Activated naive CD4-positive, alpha-beta T cell treated with anti-CD3 and anti-CD28 coated beads, Interleukin-2, amount 10 ng/mL, durations not matched to agents 7 days and 5 days (primary cell): ENCODE measurements at regions not wholly inside any gene's neighbourhood (a gene's known extent, or its start where the extent isn't known, plus 50 kb on each side); places are given as distances from the start of the nearest gene placed in this dataset.
"Not testable (repeated sequence)": the region's sequence is repeated elsewhere in the genome, so short reads cannot be mapped to it uniquely, and the experiment has no call there.

Source experiments
- CTCF ChIA-PET: fragments of 350-600 bp; sonication (Branson Sonifier 250); formaldehyde crosslinking; loops from one replicate; lab custom pipeline; 2021; ENCODE audit warnings: antibody characterized with exemption; lab: Charles Lee
- DNase-seq: peaks from one replicate; pipeline ENCODE4 v3.0.0-alpha.2; 2020
- H3K27ac Mint-ChIP-seq: one replicate; pipeline ENCODE4 v1.8.0; 2021; ENCODE audit warnings: mild to moderate bottlenecking, moderate library complexity, mixed read lengths
- H3K27me3 Mint-ChIP-seq: one replicate; pipeline ENCODE4 v1.8.0; 2021; ENCODE audit warnings: mild to moderate bottlenecking, mixed read lengths
- H3K36me3 Mint-ChIP-seq: one replicate; pipeline ENCODE4 v1.8.0; 2021; ENCODE audit warnings: mixed read lengths
- H3K4me1 Mint-ChIP-seq: one replicate; pipeline ENCODE4 v1.8.0; 2021; ENCODE audit warnings: mixed read lengths
- H3K4me3 Mint-ChIP-seq: one replicate; pipeline ENCODE4 v1.8.0; 2021; ENCODE audit warnings: mild to moderate bottlenecking, moderate library complexity, mixed read lengths
- H3K9me3 Mint-ChIP-seq: one replicate; pipeline ENCODE4 v1.8.0; 2021; ENCODE audit warnings: mixed read lengths

DNA sequence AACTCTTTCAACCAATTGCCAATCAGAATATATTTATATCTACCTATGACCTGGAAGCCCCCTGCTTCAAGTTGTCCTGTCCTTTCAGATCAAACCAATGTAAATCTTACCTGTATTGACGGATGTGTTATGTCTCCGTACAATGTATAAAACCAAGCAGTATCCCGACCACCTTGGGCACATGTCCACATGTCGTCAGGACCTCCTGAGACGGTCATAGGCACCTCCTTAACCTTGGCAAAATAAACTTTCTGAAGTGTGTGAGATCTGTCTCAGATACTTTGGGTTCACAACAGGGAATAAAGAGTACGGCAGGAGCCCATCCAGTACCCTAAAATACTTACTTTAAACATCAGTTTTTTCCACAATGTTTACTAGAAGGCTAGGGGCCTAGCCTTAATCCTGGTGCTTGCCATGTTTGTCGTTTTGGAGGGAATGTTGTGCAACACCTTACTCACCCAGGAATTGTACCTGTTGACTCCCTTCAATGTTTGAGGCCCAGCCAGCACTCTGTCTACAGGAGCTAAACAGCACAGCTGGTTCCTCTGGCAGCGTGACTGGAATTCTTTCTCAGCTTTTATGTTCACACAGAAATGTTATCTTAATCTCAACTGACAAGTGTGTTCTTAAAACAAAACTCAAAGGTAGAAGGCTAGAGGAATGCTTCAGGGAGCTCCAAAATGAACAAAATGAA, 90.8 kb upstream of the USP25 start:
- Mint-ChIP-seq H3K27ac (no peak overlapping the region), H3K36me3 (no peaks in the 10 kb centered on the region), H3K4me1 (no peaks in the 10 kb centered on the region), H3K27me3 (no peaks in the 10 kb centered on the region), H3K9me3 (no peaks in the 10 kb centered on the region), H3K4me3 (no peak overlapping the region)
- DNase-seq, result no peak
- CTCF ChIA-PET, result no interaction called here

DNA sequence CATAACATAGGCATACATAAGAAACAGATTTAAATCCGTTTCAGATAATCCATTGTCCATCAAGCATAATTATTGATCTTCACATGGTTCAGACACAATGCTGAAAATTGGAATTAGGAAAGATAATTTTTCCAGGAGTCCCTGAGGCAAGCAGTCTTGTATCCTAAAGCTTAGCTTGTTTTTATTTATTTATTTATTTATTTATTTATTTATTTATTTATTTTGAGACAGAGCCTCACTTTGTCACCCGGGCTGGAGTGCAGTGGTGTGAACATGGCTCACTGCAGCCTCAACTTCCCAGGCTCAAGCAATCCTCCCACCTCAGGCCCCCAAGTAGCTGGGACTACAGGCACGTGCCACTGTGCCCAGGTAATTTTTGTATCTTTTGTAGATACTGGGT, 89.7 kb upstream of the USP25 start:
- DNase-seq, CTCF ChIA-PET, H3K27ac Mint-ChIP-seq, H3K27me3 Mint-ChIP-seq, H3K9me3 Mint-ChIP-seq, H3K4me1 Mint-ChIP-seq, H3K36me3 Mint-ChIP-seq, H3K4me3 Mint-ChIP-seq: not testable (repeated sequence)

DNA sequence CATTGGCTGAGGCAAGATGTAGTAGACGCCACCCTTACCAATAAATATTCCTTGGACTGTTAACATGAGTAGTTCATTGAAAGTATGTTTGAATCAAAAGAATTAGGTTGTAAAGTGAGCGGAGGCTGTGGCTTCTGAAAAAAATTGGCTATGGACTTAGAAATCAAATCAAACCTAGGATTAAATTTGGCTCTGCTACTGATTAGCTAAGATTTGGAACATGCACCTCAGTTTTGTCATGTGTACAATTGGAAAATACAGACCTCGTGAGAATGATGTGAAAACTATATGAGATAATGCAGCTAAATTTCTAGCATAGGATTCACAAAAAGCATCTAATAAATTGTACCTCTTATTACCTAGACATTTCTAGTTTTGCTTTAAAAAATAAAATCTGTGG, 85.3 kb upstream of the USP25 start:
- CTCF ChIA-PET, result no interaction called here
- Mint-ChIP-seq H3K27me3 (peaks cover 4% of the 10 kb centered on the region), H3K4me3 (no peak overlapping the region), H3K4me1 (no peaks in the 10 kb centered on the region), H3K27ac (no peak overlapping the region), H3K36me3 (no peaks in the 10 kb centered on the region), H3K9me3 (no peaks in the 10 kb centered on the region)
- no peak for DNase-seq

DNA sequence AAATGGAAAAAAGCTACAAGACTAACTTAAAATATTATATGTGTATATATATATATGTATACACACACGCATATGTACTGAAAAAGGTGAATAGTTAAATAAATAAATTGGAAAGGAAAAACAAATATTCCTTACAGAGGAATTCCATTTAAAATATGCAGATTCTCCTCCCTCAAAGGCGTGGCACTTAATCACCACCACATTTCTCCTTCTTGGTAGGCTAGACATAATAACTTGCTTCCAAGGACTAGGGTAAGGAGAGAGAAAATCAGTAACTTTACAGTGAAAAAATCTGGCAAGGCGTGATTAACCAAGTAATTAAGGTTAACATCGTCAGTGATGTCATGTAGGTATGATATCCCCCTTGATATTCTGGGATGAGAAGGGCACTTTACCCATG, 84.0 kb upstream of the USP25 start:
- Mint-ChIP-seq H3K36me3 (no peaks in the 10 kb centered on the region), H3K4me3 (no peak overlapping the region), H3K9me3 (no peaks in the 10 kb centered on the region), H3K4me1 (no peaks in the 10 kb centered on the region), H3K27ac (no peak overlapping the region), H3K27me3 (peaks cover 4% of the 10 kb centered on the region)
- DNase-seq, result no peak
- CTCF ChIA-PET, result no interaction called here

DNA sequence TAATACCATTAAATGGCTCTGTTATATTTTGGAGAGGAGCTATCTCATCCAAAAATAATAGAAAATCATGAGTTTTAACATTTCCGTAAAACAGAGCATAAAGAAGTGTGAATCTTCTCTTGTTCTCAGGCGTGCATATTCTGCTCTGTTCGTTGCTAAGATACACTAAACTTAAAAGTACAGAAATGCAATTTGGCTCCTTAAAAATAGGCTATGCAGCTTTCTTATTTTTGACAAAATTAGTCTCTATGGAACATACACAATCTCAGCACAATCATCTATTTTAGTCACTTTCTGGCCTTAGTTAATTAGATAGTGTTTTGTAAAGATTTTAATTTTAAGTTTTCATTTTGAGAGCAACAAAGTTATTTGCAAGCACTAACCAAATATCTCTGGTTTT, 79.0 kb upstream of the USP25 start:
- CTCF ChIA-PET, result no interaction called here
- Mint-ChIP-seq H3K27me3 (peaks cover 4% of the 10 kb centered on the region), H3K36me3 (no peaks in the 10 kb centered on the region), H3K4me1 (no peaks in the 10 kb centered on the region), H3K9me3 (no peaks in the 10 kb centered on the region), H3K4me3 (no peak overlapping the region), H3K27ac (no peak overlapping the region)
- DNase-seq, result no peak

DNA sequence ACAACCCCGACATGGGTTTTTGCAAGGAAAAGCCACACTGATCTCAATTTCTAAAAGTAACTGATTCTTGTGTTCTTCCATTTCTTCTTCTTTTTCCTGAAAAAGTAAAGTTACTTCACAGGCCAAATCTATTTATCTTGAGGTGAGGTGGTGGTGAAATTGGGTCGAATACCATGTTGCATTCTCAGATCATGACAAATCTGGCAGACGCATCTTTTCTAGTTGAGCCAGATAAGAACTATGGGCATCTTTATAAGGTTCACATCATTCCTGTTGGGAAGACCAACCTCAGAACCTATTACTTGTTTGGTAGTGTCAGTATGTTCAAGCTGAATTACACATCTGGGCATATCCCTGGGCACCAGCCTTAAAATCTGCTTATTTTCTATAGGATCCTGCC, 78.6 kb upstream of the USP25 start:
- H3K27ac Mint-ChIP-seq, result no peak overlapping the region

DNA sequence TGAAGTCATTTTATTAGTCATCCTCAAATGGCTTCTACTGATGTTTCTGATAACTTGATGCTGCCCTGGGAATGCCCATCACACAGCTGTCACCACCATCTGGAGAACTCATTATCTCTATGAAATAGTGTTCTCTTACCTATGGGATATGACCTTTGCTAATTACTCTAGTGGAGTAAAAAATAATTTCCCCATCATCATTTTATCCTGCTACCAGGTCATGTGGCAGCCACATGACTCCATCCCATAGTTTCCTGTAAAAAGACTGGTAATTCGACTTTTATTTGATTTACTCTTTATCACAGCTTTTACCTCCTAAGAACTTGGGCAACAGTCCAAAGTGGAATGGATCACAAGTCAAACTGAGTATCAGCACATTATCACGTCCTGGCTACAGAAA, 76.1 kb upstream of the USP25 start:
- no peaks in the 10 kb centered on the region for H3K4me1 Mint-ChIP-seq
- CTCF ChIA-PET, result no interaction called here
- H3K4me3 Mint-ChIP-seq, result no peak overlapping the region
- H3K36me3 Mint-ChIP-seq, result no peaks in the 10 kb centered on the region
- H3K27me3 Mint-ChIP-seq, result peaks cover 2% of the 10 kb centered on the region
- H3K27ac Mint-ChIP-seq, result no peak overlapping the region
- no peak for DNase-seq
- no peaks in the 10 kb centered on the region for H3K9me3 Mint-ChIP-seq

More for the DNA sequence above, 78.6 kb upstream of the USP25 start:
- Mint-ChIP-seq H3K27me3 (peaks cover 4% of the 10 kb centered on the region), H3K4me1 (no peaks in the 10 kb centered on the region), H3K9me3 (no peaks in the 10 kb centered on the region), H3K4me3 (no peak overlapping the region), H3K36me3 (no peaks in the 10 kb centered on the region)
- CTCF ChIA-PET, result no interaction called here
- no peak for DNase-seq

DNA sequence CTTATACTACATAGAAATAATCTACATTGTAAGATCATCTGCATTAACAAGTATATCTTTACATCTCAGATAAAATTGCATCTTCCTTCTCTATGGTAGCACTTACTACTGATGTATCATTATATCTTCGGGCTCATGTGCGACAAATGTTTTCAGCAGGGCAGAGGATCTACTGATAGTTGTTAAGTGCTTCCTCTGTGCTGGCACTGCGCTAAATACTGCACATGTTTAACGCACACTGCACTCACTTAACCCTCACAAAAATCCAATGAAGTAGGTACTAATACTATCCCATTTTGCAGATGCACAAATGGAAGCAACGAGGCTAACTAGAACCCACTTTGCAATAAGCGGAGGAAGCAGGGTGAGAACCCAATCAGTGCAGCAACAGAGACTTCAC, 75.6 kb upstream of the USP25 start:
- H3K27ac Mint-ChIP-seq, result no peak overlapping the region
- H3K4me3 Mint-ChIP-seq, result no peak overlapping the region
- no peaks in the 10 kb centered on the region for H3K4me1 Mint-ChIP-seq
- CTCF ChIA-PET, result no interaction called here
- H3K36me3 Mint-ChIP-seq, result no peaks in the 10 kb centered on the region
- no peak for DNase-seq
- H3K27me3 Mint-ChIP-seq, result no peaks in the 10 kb centered on the region
- no peaks in the 10 kb centered on the region for H3K9me3 Mint-ChIP-seq

DNA sequence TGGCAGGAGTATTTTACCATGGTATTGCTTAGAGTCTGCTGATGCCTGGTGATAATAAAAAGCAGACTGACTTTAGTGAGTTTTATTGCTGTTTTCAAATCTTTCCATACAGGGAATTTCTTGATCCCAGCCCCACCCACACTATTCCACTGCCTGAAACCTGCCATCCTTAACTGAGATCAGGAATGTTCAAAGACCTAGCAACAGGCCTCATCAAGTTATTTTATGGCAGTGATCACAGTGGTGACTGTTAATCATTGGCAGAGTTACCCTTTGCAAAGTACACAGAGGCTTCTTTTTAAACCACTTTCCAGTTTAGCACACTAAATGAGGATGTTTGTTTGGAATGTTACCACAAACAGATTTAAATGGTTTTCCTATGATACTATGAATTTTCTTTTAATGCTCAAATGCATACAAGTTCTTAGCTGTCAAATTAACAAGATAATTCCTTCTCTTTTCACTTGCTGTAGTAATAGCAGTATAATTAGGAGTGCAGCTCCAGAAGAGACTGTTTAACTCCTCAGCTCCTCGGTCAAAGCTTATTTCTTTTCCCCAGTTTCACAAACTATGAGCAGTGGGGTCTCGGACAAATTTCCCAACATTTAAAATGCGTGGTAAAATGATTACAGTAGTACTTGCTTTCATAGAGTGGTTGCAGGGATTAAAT, 69.9 kb upstream of the USP25 start:
- Mint-ChIP-seq H3K36me3 (no peaks in the 10 kb centered on the region), H3K27me3 (no peaks in the 10 kb centered on the region), H3K27ac (no peak overlapping the region), H3K9me3 (no peaks in the 10 kb centered on the region), H3K4me1 (no peaks in the 10 kb centered on the region), H3K4me3 (no peak overlapping the region)
- CTCF ChIA-PET, result interaction anchor here (0.7 kb wide), 1 partner anchor 71 kb away, joined by 3 read pairs; no protein-coding TSS in a partner anchor
- no peak for DNase-seq

DNA sequence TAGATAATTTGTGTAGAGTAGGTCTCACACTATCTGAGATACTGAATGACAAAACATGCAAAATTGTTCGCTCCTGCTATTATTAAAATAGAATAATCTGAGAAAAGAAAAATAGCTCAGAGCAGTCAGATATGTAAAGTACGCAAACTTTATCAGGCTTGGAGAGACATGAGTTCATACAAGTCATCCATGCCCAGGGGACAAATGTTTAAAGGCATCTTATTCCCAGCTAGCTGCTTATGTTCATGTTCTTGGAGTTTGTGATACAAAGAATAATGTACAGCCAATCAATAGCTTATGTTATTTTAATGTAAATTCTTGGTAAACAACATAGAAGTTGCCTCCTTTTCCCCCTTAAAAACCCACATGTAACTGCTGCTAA, 69.4 kb upstream of the USP25 start:
- H3K4me1 Mint-ChIP-seq, result no peaks in the 10 kb centered on the region
- no peaks in the 10 kb centered on the region for H3K9me3 Mint-ChIP-seq
- H3K27me3 Mint-ChIP-seq, result no peaks in the 10 kb centered on the region
- CTCF ChIA-PET, result interaction anchor here (0.7 kb wide), 1 partner anchor 70 kb away, joined by 3 read pairs; no protein-coding TSS in a partner anchor
- no peak for DNase-seq
- H3K27ac Mint-ChIP-seq, result no peak overlapping the region
- H3K4me3 Mint-ChIP-seq, result no peak overlapping the region
- H3K36me3 Mint-ChIP-seq, result no peaks in the 10 kb centered on the region

DNA sequence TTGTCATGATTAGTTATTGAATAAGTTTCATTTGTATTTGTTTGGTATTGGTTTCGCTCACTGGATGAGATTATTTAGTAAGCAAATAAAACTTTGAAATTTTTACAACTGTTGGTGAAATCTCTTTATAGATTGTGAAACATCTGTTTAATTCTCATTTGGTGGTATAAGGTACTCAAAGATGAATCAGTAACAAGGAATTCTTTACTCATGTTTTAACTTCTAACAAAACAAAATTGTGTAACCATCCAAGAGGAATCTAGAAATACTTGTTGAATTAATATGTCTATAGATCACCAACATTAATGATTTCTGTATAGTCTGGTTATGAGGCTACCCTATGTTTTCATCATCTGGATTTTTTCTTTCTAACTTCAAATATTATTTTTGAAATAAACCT, 62.8 kb upstream of the USP25 start:
- no peak for DNase-seq
- Mint-ChIP-seq H3K9me3 (no peaks in the 10 kb centered on the region), H3K4me3 (no peak overlapping the region), H3K4me1 (no peaks in the 10 kb centered on the region), H3K27me3 (no peaks in the 10 kb centered on the region), H3K27ac (no peak overlapping the region), H3K36me3 (no peaks in the 10 kb centered on the region)
- CTCF ChIA-PET, result no interaction called here

DNA sequence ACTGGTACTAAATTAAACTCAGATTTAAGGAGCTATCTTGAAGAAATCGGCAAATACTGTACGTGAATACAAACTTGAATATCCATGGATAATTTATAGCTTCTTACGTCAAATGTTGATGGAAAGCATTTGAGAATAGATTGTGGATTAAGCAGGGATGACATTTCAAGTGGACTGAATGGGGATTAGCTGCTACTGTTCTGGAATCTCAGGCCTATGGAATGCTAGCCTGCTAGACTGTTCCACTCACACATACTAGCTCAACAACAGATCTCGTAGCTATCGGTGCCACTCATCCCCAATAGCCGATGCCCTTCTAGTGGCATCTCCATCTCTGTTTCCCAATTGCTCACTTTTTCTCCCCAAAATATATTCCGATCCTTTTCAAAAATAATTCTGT, 62.0 kb upstream of the USP25 start:
- no peak overlapping the region for H3K4me3 Mint-ChIP-seq
- no peak overlapping the region for H3K27ac Mint-ChIP-seq
- no peaks in the 10 kb centered on the region for H3K27me3 Mint-ChIP-seq
- no peaks in the 10 kb centered on the region for H3K4me1 Mint-ChIP-seq
- CTCF ChIA-PET, result no interaction called here
- H3K9me3 Mint-ChIP-seq, result no peaks in the 10 kb centered on the region
- H3K36me3 Mint-ChIP-seq, result no peaks in the 10 kb centered on the region
- no peak for DNase-seq

DNA sequence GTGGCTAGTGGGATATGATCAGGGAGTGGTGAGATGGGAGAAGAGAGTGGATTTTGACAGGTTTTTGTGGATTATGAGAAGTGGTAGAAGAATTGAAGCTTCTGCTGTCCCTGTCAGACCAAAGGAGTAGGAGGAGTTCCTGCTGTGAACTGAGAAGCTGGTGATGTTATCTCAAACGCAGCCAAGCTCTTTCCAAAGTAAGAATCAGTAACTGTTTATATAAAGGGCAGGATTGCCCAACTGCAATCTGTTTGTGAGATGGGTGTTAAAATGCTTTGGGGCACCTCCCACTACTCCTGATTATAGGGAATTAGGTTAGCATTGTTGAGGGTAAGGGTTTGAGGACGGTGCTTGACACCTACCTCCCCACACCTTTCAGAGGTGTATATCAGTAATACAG, 60.5 kb upstream of the USP25 start:
- H3K36me3 Mint-ChIP-seq, result no peaks in the 10 kb centered on the region

DNA sequence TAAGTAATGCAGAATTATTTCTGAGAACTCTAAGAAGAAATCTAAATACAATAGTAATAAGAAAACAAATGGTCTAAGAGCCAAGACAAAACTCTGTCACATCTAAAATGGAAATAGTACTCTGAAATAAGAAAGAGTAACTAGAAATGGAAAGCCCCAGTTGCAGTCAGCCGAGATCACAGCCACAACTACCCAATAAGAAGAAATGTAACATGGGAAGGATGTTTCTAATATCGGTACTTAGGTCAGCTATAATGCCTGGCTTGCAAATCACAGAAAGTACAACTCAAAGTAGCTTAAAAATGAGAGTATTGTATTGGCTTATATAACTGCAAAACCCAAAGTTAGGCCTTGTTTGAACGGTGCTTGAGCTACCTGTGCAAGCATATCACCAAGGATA, 58.6 kb upstream of the USP25 start:
- H3K9me3 Mint-ChIP-seq, result no peaks in the 10 kb centered on the region
- no peak overlapping the region for H3K4me3 Mint-ChIP-seq
- H3K27me3 Mint-ChIP-seq, result no peaks in the 10 kb centered on the region
- no peak overlapping the region for H3K27ac Mint-ChIP-seq
- H3K4me1 Mint-ChIP-seq, result no peaks in the 10 kb centered on the region
- CTCF ChIA-PET, result no interaction called here
- H3K36me3 Mint-ChIP-seq, result no peaks in the 10 kb centered on the region
- DNase-seq, result no peak

More for the DNA sequence above, 60.5 kb upstream of the USP25 start:
- Mint-ChIP-seq H3K9me3 (no peaks in the 10 kb centered on the region), H3K27ac (no peak overlapping the region), H3K4me1 (no peaks in the 10 kb centered on the region), H3K27me3 (no peaks in the 10 kb centered on the region), H3K4me3 (no peak overlapping the region)
- DNase-seq, result no peak
- CTCF ChIA-PET, result no interaction called here

DNA sequence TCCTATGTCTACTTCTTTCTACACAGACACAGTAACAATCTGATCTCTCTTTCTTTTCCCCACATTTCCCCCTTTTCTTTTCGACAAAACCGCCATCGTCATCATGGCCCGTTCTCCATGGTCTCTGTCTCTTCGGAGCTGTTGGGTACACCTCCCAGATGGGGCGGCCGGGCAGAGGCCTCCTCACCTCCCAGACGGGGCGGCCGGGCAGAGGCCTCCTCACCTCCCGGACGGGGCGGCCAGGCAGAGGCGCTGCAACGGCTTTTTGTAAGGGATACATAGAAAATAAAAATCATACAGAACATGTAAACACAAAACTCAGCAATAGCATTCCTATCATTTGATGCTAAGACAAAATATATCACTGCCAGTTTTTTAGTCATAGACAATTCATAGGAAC, 57.2 kb upstream of the USP25 start:
- H3K27ac Mint-ChIP-seq, H3K9me3 Mint-ChIP-seq, H3K4me1 Mint-ChIP-seq, H3K27me3 Mint-ChIP-seq, CTCF ChIA-PET, H3K4me3 Mint-ChIP-seq, DNase-seq, H3K36me3 Mint-ChIP-seq: not testable (repeated sequence)
